ENCODE measurements at regions not wholly inside any gene's neighbourhood (a gene's known extent, or its start where the extent isn't known, plus 50 kb on each side); places are given as distances from the start of the nearest gene placed in this dataset.
"Not testable (repeated sequence)": the region's sequence is repeated elsewhere in the genome, so short reads cannot be mapped to it uniquely, and the experiment has no call there.

- not testable (repeated sequence) for DNase-seq (ENCODE audit: low read depth in 2 of 2, low spot score in 1 of 2)
Observed at GRCh38 chr15:20473465-20473864, 68.1 kb downstream of the GOLGA6L6 start.

- DNase-seq (ENCODE audit: low read depth in 2 of 2, low spot score in 1 of 2): not testable (repeated sequence)
Observed at GRCh38 chr15:20472983-20473382, 68.6 kb downstream of the GOLGA6L6 start.

GRCh38 chr15:20470810-20471209, 70.8 kb downstream of the GOLGA6L6 start:
- not testable (repeated sequence) for DNase-seq (ENCODE audit: low read depth in 2 of 2, low spot score in 1 of 2)

GRCh38 chr15:20441138-20441537, 100.5 kb downstream of the GOLGA6L6 start:
- DNase-seq (ENCODE audit: low read depth in 2 of 2, low spot score in 1 of 2): not testable (repeated sequence)

GRCh38 chr15:20440390-20440789, 101.2 kb downstream of the GOLGA6L6 start:
- not testable (repeated sequence) for DNase-seq (ENCODE audit: low read depth in 2 of 2, low spot score in 1 of 2)

- not testable (repeated sequence) for DNase-seq (ENCODE audit: low read depth in 2 of 2, low spot score in 1 of 2)
Observed at GRCh38 chr15:20439111-20439510, 102.5 kb downstream of the GOLGA6L6 start.

GRCh38 chr15:20438255-20438654, 103.3 kb downstream of the GOLGA6L6 start:
- DNase-seq (ENCODE audit: low read depth in 2 of 2, low spot score in 1 of 2): not testable (repeated sequence)

GRCh38 chr15:20433468-20433867, 108.1 kb downstream of the GOLGA6L6 start:
- DNase-seq (ENCODE audit: low read depth in 2 of 2, low spot score in 1 of 2): not testable (repeated sequence)

- not testable (repeated sequence) for DNase-seq (ENCODE audit: low read depth in 2 of 2, low spot score in 1 of 2)
Observed at GRCh38 chr15:20430495-20430894, 111.1 kb downstream of the GOLGA6L6 start.

GRCh38 chr15:20420710-20421109, 120.9 kb downstream of the GOLGA6L6 start:
- not testable (repeated sequence) for DNase-seq (ENCODE audit: low read depth in 2 of 2, low spot score in 1 of 2)

GRCh38 chr15:20416618-20417017, 125.0 kb downstream of the GOLGA6L6 start:
- DNase-seq (ENCODE audit: low read depth in 2 of 2, low spot score in 1 of 2): not testable (repeated sequence)

- DNase-seq (ENCODE audit: low read depth in 2 of 2, low spot score in 1 of 2): not testable (repeated sequence)
Observed at GRCh38 chr15:20409667-20410198, 131.9 kb downstream of the GOLGA6L6 start.

GRCh38 chr15:20409247-20409646, 132.4 kb downstream of the GOLGA6L6 start:
- DNase-seq (ENCODE audit: low read depth in 2 of 2, low spot score in 1 of 2): no peak

GRCh38 chr15:20407553-20407952, 134.0 kb downstream of the GOLGA6L6 start:
- DNase-seq (ENCODE audit: low read depth in 2 of 2, low spot score in 1 of 2): no peak

GRCh38 chr15:20404571-20404970, 137.0 kb downstream of the GOLGA6L6 start:
- not testable (repeated sequence) for DNase-seq (ENCODE audit: low read depth in 2 of 2, low spot score in 1 of 2)

- not testable (repeated sequence) for DNase-seq (ENCODE audit: low read depth in 2 of 2, low spot score in 1 of 2)
Observed at GRCh38 chr15:20402586-20402985, 139.0 kb downstream of the GOLGA6L6 start.

- DNase-seq (ENCODE audit: low read depth in 2 of 2, low spot score in 1 of 2): not testable (repeated sequence)
Observed at GRCh38 chr15:20401058-20401457, 140.5 kb downstream of the GOLGA6L6 start.

- DNase-seq (ENCODE audit: low read depth in 2 of 2, low spot score in 1 of 2): not testable (repeated sequence)
Observed at GRCh38 chr15:20398680-20399079, 142.9 kb downstream of the GOLGA6L6 start.

GRCh38 chr15:20388161-20388560, 153.4 kb downstream of the GOLGA6L6 start:
- not testable (repeated sequence) for DNase-seq (ENCODE audit: low read depth in 2 of 2, low spot score in 1 of 2)

- no peak for DNase-seq (ENCODE audit: low read depth in 2 of 2, low spot score in 1 of 2)
Observed at GRCh38 chr15:20386198-20386597, 155.4 kb downstream of the GOLGA6L6 start.

GRCh38 chr15:20380199-20380598, 161.4 kb downstream of the GOLGA6L6 start:
- not testable (repeated sequence) for DNase-seq (ENCODE audit: low read depth in 2 of 2, low spot score in 1 of 2)

- no peak for DNase-seq (ENCODE audit: low read depth in 2 of 2, low spot score in 1 of 2)
Observed at GRCh38 chr15:20376872-20377271, 164.7 kb downstream of the GOLGA6L6 start.

- not testable (repeated sequence) for DNase-seq (ENCODE audit: low read depth in 2 of 2, low spot score in 1 of 2)
Observed at GRCh38 chr15:20372416-20372815, 169.2 kb downstream of the GOLGA6L6 start.
